ENCODE measurements at regions not wholly inside any gene's neighbourhood (a gene's known extent, or its start where the extent isn't known, plus 50 kb on each side); places are given as distances from the start of the nearest gene placed in this dataset.
"Not testable (repeated sequence)": the region's sequence is repeated elsewhere in the genome, so short reads cannot be mapped to it uniquely, and the experiment has no call there.

DNA sequence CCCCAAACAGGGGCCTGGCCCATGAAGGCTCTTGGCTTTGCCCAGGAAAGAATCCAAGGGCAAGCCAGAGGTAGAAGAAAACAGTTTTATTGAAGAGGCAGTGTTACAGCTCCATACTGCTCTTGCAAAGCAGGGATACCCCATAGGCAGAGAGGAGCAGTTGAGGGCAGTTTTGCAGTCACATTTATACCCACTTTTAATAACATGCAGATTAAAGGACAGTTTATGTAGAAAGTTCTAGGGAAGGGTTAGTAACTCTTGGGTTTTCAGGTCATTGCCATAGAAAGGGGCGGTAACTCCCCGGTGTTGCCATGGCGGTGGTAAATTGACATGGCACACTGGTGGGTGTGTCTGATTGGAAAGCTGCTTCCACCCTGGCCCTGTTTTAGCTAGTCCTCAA, 80.5 kb upstream of the GNAZ start:
- TF ChIP-seq, protein P1, sequence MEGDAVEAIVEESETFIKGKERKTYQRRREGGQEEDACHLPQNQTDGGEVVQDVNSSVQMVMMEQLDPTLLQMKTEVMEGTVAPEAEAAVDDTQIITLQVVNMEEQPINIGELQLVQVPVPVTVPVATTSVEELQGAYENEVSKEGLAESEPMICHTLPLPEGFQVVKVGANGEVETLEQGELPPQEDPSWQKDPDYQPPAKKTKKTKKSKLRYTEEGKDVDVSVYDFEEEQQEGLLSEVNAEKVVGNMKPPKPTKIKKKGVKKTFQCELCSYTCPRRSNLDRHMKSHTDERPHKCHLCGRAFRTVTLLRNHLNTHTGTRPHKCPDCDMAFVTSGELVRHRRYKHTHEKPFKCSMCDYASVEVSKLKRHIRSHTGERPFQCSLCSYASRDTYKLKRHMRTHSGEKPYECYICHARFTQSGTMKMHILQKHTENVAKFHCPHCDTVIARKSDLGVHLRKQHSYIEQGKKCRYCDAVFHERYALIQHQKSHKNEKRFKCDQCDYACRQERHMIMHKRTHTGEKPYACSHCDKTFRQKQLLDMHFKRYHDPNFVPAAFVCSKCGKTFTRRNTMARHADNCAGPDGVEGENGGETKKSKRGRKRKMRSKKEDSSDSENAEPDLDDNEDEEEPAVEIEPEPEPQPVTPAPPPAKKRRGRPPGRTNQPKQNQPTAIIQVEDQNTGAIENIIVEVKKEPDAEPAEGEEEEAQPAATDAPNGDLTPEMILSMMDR (IDR thresholded peaks at IDR 0.05; ENCODE audit: insufficient read depth, missing control alignments), result no peak
- no peak for FAIRE-seq
- no peak for DNase-seq (ENCODE audit: insufficient read length, low spot score)

DNA sequence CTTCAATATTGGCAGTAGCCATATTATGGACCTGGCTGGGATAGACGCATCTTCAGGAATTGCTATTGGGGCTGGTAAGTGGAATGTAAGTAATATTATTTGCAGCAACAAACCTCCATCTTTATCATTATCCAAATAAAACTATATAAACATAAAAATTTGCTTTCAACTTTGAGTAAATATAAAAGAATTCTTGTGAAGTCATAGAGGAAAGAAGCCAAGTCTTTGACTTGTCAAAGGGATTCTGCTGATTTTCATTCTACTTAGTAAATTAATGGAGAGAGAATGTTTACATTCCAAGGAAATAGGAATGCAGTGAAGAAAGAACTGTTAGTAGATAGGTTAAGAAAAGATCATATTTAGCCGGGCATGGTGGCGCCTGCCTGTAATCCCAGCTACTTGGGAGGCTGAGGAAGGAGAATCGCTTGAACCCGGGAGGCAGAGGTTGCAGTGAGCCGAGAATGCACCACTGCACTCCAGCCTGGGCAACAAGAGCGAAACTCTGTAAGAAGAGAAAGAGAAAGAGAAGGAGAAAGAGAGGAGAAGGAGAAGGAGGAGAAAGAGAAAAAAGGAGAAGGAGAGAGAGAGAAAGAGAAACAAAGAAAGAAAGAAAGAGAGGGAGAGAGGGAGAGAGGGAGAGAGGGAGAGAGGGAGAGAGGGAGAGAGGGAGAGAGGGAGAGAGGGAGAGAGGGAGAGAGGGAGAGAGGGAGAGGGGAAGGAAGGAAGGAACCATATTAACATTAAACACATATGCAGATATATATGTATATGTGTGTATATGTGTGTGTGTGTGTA, 79.4 kb upstream of the GNAZ start:
- FAIRE-seq; DNase-seq (ENCODE audit: insufficient read length, low spot score): not testable (repeated sequence)

DNA sequence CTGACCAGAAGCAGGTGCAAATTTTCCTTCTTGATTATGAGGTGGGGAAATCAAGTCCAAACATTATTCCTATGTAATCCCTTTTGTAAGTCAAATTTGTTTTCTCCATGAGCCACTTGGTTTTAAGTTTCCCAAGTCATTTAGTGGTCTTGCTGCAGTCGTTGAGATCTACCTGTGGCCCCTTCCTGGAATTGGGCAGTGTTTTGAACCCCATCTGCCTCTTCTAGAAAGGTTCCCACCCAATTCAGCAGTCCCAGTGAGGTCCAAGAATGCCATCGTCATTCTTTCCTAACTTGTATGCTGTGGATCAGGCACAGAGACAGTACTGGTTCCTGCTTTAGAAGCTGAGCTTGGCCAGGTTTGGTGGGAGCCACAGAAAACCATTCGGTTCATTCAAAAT, 77.8 kb upstream of the GNAZ start:
- TF ChIP-seq, protein P1 (IDR thresholded peaks at IDR 0.05; ENCODE audit: insufficient read depth, missing control alignments), result no peak
- DNase-seq (ENCODE audit: insufficient read length, low spot score) (no peak), FAIRE-seq (no peak)

DNA sequence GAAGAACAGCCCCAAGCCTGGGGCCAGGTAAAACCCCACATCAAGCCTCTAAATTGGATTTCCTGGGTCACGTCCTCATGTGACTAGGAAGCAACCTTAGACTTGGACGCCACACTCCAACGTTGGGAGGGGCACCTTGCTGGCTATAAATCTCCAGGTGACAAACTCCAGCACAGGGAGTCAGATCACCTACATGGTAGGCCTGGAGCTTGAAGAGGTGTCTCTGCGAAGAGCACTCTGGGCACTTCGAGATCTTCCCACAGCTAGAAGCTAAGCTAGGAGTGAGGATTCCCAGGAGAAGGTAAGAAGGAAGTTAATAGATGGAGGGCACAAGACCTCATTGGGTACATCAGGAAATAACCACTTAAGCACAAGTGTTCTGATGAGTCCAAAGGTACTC, 77.1 kb upstream of the GNAZ start:
- FAIRE-seq, result no peak
- DNase-seq (ENCODE audit: insufficient read length, low spot score), result no peak
- TF ChIP-seq, protein P1 (IDR thresholded peaks at IDR 0.05; ENCODE audit: insufficient read depth, missing control alignments), result no peak

DNA sequence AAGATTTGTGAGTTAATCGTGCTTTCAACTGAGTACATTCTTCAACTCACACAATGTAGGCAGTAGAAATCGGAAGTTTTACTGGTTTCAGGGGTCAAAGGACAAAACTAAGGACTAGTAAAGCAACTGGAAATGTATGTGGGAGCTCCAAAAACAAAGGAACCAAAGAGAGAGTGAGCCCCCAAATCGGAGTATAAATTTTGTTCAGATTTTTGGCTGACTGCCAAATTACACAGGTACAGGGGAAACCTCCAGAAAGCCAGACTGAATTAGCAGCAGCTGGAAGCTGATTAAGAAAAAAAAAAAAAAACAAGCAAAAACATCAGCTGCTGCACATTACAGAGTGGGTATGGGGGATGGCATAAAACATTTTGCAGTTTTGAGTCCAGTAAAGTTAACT, 75.2 kb upstream of the GNAZ start:
- DNase-seq (ENCODE audit: insufficient read length, low spot score) (no peak), FAIRE-seq (no peak)

DNA sequence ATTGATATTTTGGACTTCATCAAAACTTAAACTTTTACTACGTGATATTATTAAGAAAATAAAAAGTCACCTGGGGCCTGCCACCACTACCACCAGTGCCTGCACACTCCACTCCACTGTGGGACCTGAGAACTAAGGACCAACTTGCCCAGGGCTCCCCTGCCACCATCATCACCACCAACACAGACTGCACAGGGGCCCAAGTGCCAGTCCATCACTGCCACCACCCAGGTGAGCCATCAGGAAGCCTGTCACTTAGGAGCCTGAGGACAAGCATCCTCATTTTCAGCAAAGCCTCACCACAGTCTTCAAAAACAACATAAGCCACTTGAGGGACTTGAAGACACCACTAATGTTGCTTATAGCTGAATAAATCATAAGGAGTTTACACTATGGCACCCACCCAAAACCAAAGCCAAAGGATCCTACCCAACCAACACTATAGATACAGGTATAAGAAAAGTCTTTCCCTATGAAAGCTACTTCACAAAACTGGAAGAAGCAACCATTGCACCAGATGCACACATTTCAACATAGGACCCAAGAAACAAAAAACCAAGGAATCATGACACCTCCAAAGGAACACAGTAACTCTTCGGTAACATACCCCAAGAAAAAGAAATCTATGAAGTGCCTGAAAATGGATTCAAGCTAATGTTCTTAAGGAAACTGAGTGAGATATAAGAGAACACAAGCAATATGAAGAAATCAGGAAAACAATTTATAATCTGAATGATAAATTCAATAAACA, 73.6 kb upstream of the GNAZ start:
- TF ChIP-seq, protein P1 (IDR thresholded peaks at IDR 0.05; ENCODE audit: insufficient read depth, missing control alignments), result no peak
- DNase-seq (ENCODE audit: insufficient read length, low spot score), result no peak
- no peak for FAIRE-seq

More for the DNA sequence above, 75.2 kb upstream of the GNAZ start:
- TF ChIP-seq, protein P1 (IDR thresholded peaks at IDR 0.05; ENCODE audit: insufficient read depth, missing control alignments), result no peak

DNA sequence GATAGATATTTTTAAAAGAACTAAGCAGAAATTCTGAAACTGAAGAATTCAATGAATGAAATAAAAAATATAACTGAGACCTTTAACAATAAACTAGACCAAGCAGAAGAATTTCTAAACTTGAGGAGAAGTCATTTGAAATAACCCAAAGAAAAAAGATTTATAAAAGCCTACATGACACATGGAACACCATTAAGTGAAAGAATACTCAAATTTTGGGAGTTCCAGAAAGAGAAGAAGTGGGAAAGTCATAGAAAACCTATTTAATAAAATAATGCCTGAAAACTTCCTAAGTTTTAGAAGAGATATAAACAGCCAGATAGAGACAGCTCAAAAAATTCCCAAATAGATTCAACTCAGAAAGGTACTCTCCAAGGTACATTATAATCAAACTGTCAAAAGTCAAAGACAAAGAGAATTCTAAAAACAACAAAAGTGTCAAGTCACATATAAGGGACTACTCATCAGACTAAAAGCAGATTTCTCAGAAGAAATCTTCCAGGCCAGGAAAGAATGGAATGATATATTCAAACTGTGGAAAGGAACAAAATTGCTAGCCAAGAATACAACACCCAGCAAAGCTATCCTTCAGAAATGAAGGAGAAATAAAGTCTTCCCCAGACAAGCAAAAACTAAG, 72.9 kb upstream of the GNAZ start:
- FAIRE-seq, result no peak
- TF ChIP-seq, protein P1 (IDR thresholded peaks at IDR 0.05; ENCODE audit: insufficient read depth, missing control alignments), result no peak
- no peak for DNase-seq (ENCODE audit: insufficient read length, low spot score)
